Stomach (tissue), 8 donors: ENCODE measurements at regions not wholly inside any gene's neighbourhood (a gene's known extent, or its start where the extent isn't known, plus 50 kb on each side); places are given as distances from the start of the nearest gene placed in this dataset.

Source experiments
- DNase-seq, 2 donors: peaks; one replicate each; pipeline versions ENCODE4 v3.0.0 to v3.0.0-alpha.2; 2013 to 2019
- H3K27ac ChIP-seq, 5 donors: fragments of 200-600 bp in 4 of 5; sonication (generic) in 4 of 5; one replicate each; pipeline ENCODE4 v1.5.1; 2013 to 2019; ENCODE audit warnings: mild to moderate bottlenecking in 1 of 5, moderate library complexity in 1 of 5
- H3K27me3 ChIP-seq, 3 donors: fragments of 200-600 bp; sonication (generic); one replicate each; pipeline ENCODE4 v1.5.1; 2017 to 2019; ENCODE audit warnings: mixed run types in 1 of 3
- H3K36me3 ChIP-seq, 4 donors: fragments of 200-600 bp; sonication (generic); 1 replicate in 3 of 4; 2 replicates in 1 of 4; pipeline ENCODE4 v1.5.1; 2016 to 2019
- H3K4me1 ChIP-seq, 4 donors: fragments of 200-600 bp; sonication (generic); one replicate each; pipeline ENCODE4 v1.5.1; 2016 to 2019
- H3K4me3 ChIP-seq, 4 donors: fragments of 200-600 bp; sonication (generic) in 3 of 4; one replicate each; pipeline ENCODE4 v1.5.1; 2016 to 2019; ENCODE audit warnings: mild to moderate bottlenecking in 1 of 4
- H3K9me3 ChIP-seq, 4 donors: fragments of 200-600 bp; sonication (generic); one replicate each; pipeline ENCODE4 v1.5.1; 2016 to 2019
- CTCF ChIP-seq, 7 experiments: fragments of 450-650 bp in 4 of 7; fragments of 200-600 bp in 3 of 7; sonication (generic) in 3 of 7; IDR thresholded peaks; one replicate each; pipeline ENCODE4 v1.5.1; 2016 to 2019; ENCODE audit warnings: antibody characterized with exemption in 7 of 7, control low read depth in 2 of 7, mild to moderate bottlenecking in 1 of 7
- EP300 ChIP-seq: sonication (generic); formaldehyde crosslinking; IDR thresholded peaks from one replicate; pipeline ENCODE4 v1.6.1; 2017; ENCODE audit warnings: antibody characterized with exemption
- POLR2A ChIP-seq, 4 donors: fragments of 450-650 bp; IDR thresholded peaks; one replicate each; pipeline ENCODE4 v1.6.1; 2016; ENCODE audit warnings: antibody characterized with exemption in 4 of 4, control low read depth in 2 of 4, mild to moderate bottlenecking in 1 of 4, moderate library complexity in 1 of 4
- POLR2AphosphoS5 ChIP-seq, 3 donors: sonication (generic); formaldehyde crosslinking; IDR thresholded peaks; one replicate each; pipeline ENCODE4 v1.6.1; 2016; ENCODE audit warnings: antibody characterized with exemption in 3 of 3
- WGBS, 5 donors: extraction: QIAGEN DNeasy Blood & Tissue Kit in 3 of 5; methylation state at CpG; one replicate each; pipeline versions ENCODE4 v1.1.5 to v1.1.7; 2013 to 2018; 5-methylcytosine and 5-hydroxymethylcytosine counted together
- intact Hi-C: fragments of 100-400 bp; cut with DNase I; formaldehyde crosslinking; loops from one replicate; pipeline ENCODE4 v1.15.1; 2023; ENCODE audit warnings: low total_unique reads
- donor health status: healthy with polysubstance abuse.
- donor health status: Bipolar disorder and iron deficiency.
- donor health status: healthy.

DNA sequence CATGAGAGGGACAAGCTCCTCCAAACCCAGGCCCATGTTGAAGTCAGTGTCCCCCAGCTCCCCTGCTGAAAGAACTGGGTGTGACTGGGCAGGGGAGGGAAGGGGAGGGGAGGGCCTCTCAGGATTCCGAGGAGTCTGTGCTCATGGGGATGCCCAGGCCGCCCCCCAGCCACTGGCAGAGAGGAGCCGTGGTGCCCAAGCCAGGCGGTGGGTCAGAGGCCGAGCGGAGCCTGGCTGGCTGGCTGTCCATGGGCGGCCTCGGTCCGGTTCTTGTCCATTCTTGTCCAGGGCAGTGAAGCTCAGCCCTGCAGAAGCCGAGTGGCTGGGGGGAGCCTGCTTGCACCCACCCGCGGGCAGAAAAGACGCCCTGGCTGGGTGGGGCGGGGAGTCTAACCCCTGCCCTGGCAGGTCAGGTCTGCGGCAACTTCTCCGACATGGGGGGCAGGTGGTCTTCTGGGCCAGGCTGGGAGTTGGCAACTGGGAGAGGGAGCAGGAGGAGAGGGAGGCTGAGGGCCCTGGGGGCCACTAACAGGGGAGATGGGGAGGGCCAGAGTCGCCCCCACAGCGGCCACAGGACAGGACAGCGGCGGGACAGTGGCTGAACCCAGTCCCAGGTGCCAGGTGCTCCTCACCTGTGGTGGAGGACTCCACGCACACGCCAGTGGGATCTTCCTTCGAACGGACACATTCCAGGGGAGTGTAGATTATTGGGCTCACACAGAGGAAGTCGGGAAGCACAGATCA, 54.1 kb downstream of the FOXL3 start:
- H3K4me3 ChIP-seq: no peak overlapping the region
- H3K9me3 ChIP-seq: no peaks in the 10 kb centered on the region
- TF ChIP-seq CTCF (IDR thresholded peaks at IDR 0.05) (no peak), POLR2A (IDR thresholded peaks at IDR 0.05) (no peak), POLR2AphosphoS5 (IDR thresholded peaks at IDR 0.05) (no peak), EP300 (no peak)
- no peaks in the 10 kb centered on the region for H3K36me3 ChIP-seq
- H3K27ac ChIP-seq: peak overlapping the region in 3 of 5 donors; percentile 82 to 88 (median 87)
- peaks cover 0 to 11% (median 0%) of the 10 kb centered on the region in 3 donors for H3K27me3 ChIP-seq
- intact Hi-C loops: no loop called here
- DNase-seq: no peak
- peaks cover 20 to 45% (median 42%) of the 10 kb centered on the region in 4 donors for H3K4me1 ChIP-seq
- WGBS, 5 donors: 87 to 93% (median 92%) methylated on average over 25 of the region's 25 CpGs

GRCh38 chr7:344608-344994, 54.6 kb downstream of the FOXL3 start:
- TF ChIP-seq EP300 (no peak), CTCF (IDR thresholded peaks at IDR 0.05) (no peak), POLR2AphosphoS5 (IDR thresholded peaks at IDR 0.05) (no peak), POLR2A (IDR thresholded peaks at IDR 0.05) (no peak)
- intact Hi-C loops: no loop called here
- Histone ChIP-seq H3K27ac (no peak overlapping the region), H3K27me3 (peaks cover 0 to 11% (median 0%) of the 10 kb centered on the region in 3 donors), H3K36me3 (no peaks in the 10 kb centered on the region), H3K4me3 (no peak overlapping the region), H3K9me3 (no peaks in the 10 kb centered on the region), H3K4me1 (peaks cover 20 to 44% (median 41%) of the 10 kb centered on the region in 4 donors)
- 88 to 95% (median 94%) methylated on average over 15 of the region's 15 CpGs for WGBS, 5 donors
- no peak for DNase-seq

GRCh38 chr7:346116-346898, 56.3 kb downstream of the FOXL3 start:
- intact Hi-C loops: no loop called here
- 91 to 93% (median 93%) methylated on average over 37 to 60 of the region's 60 CpGs for WGBS, 5 donors
- Histone ChIP-seq H3K27ac (no peak overlapping the region), H3K4me1 (peaks cover 12 to 29% (median 26%) of the 10 kb centered on the region in 4 donors), H3K4me3 (no peak overlapping the region), H3K36me3 (no peaks in the 10 kb centered on the region), H3K27me3 (no peaks in the 10 kb centered on the region), H3K9me3 (no peaks in the 10 kb centered on the region)
- TF ChIP-seq POLR2A (IDR thresholded peaks at IDR 0.05) (no peak), EP300 (no peak), CTCF (IDR thresholded peaks at IDR 0.05) (no peak), POLR2AphosphoS5 (IDR thresholded peaks at IDR 0.05) (no peak)
- DNase-seq: no peak

DNA sequence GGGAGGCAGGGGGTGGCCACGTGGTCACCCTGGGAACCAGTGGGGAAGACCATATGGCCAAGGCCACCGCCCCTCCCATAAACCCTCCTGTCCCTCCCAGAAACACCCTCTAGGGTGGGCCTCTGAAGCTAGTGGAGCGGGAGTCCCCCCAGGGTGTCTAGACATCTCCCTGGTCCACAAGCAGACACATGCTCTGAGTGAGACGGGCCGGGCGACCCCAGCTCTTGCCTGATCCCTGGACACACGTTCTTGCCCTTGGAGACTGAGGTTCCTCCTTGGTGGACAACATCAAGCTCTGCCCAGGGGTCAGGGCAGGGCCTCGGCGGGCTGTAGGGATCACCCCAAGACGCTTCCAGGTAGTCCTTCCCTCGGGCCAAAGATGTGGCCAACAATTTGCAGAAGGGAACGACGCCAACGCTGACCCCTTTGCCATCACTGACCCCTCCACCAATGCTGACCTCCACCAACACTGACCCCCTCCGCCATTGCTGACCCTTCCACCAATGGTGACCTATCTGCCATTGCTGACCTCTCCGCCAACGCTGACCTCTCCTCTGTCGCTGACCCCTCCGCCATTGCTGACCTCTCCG, 57.1 kb downstream of the FOXL3 start:
- no peak for DNase-seq
- no peaks in the 10 kb centered on the region for H3K36me3 ChIP-seq
- intact Hi-C loops: no loop called here
- no peak overlapping the region for H3K27ac ChIP-seq
- H3K4me1 ChIP-seq: peaks cover 9 to 28% (median 21%) of the 10 kb centered on the region in 4 donors
- no peaks in the 10 kb centered on the region for H3K27me3 ChIP-seq
- no peak overlapping the region for H3K4me3 ChIP-seq
- no peaks in the 10 kb centered on the region for H3K9me3 ChIP-seq
- 91 to 98% (median 95%) methylated on average over 17 to 20 of the region's 20 CpGs for WGBS, 5 donors
- TF ChIP-seq EP300: no peak
- no peak for TF ChIP-seq POLR2AphosphoS5 (IDR thresholded peaks at IDR 0.05)
- no peak for TF ChIP-seq POLR2A (IDR thresholded peaks at IDR 0.05)
- TF ChIP-seq CTCF (IDR thresholded peaks at IDR 0.05): no peak
